ENCODE measurements at regions not wholly inside any gene's neighbourhood (a gene's known extent, or its start where the extent isn't known, plus 50 kb on each side); places are given as distances from the start of the nearest gene placed in this dataset.

- no peak overlapping the region for H3K27ac ChIP-seq (ENCODE audit: low read depth, low read length)
- no peak overlapping the region for H3K9ac ChIP-seq (ENCODE audit: low read depth in 1 of 3, low read length in 3 of 3)
- H3K4me3 ChIP-seq (ENCODE audit: low read length in 3 of 3), result no peak overlapping the region
- no peaks in the 10 kb centered on the region for H3K27me3 ChIP-seq (ENCODE audit: control insufficient read depth in 3 of 3, insufficient read depth in 3 of 3, low read length in 3 of 3)
- no peaks in the 10 kb centered on the region for H3K9me3 ChIP-seq (ENCODE audit: control insufficient read depth in 3 of 3, low read length in 3 of 3)
- H3K36me3 ChIP-seq (ENCODE audit: control insufficient read depth in 3 of 3, insufficient read depth in 3 of 3, low read length in 3 of 3), result no peaks in the 10 kb centered on the region
- H3K4me1 ChIP-seq (ENCODE audit: control insufficient read depth in 3 of 3, insufficient read depth in 3 of 3, low read length in 3 of 3), result peaks cover 3 to 18% (median 9%) of the 10 kb centered on the region in 3 donors
Observed at GRCh38 chr9:81395676-81396054, 293.7 kb downstream of the TLE1 start.

GRCh38 chr9:81394881-81395675, 294.3 kb downstream of the TLE1 start:
- Histone ChIP-seq H3K27me3 (ENCODE audit: control insufficient read depth in 3 of 3, insufficient read depth in 3 of 3, low read length in 3 of 3) (no peaks in the 10 kb centered on the region), H3K4me3 (ENCODE audit: low read length in 3 of 3) (no peak overlapping the region), H3K36me3 (ENCODE audit: control insufficient read depth in 3 of 3, insufficient read depth in 3 of 3, low read length in 3 of 3) (no peaks in the 10 kb centered on the region), H3K27ac (ENCODE audit: low read depth, low read length) (no peak overlapping the region), H3K4me1 (ENCODE audit: control insufficient read depth in 3 of 3, insufficient read depth in 3 of 3, low read length in 3 of 3) (peaks cover 3 to 18% (median 9%) of the 10 kb centered on the region in 3 donors), H3K9ac (ENCODE audit: low read depth in 1 of 3, low read length in 3 of 3) (no peak overlapping the region), H3K9me3 (ENCODE audit: control insufficient read depth in 3 of 3, low read length in 3 of 3) (no peaks in the 10 kb centered on the region)

- H3K4me1 ChIP-seq (ENCODE audit: control insufficient read depth in 3 of 3, insufficient read depth in 3 of 3, low read length in 3 of 3), result peaks cover 3 to 18% (median 10%) of the 10 kb centered on the region in 3 donors
- H3K4me3 ChIP-seq (ENCODE audit: low read length in 3 of 3), result peak overlapping the region in 1 of 3 donors; percentile 31
- no peaks in the 10 kb centered on the region for H3K27me3 ChIP-seq (ENCODE audit: control insufficient read depth in 3 of 3, insufficient read depth in 3 of 3, low read length in 3 of 3)
- no peaks in the 10 kb centered on the region for H3K36me3 ChIP-seq (ENCODE audit: control insufficient read depth in 3 of 3, insufficient read depth in 3 of 3, low read length in 3 of 3)
- no peak overlapping the region for H3K9ac ChIP-seq (ENCODE audit: low read depth in 1 of 3, low read length in 3 of 3)
- no peaks in the 10 kb centered on the region for H3K9me3 ChIP-seq (ENCODE audit: control insufficient read depth in 3 of 3, low read length in 3 of 3)
- no peak overlapping the region for H3K27ac ChIP-seq (ENCODE audit: low read depth, low read length)
Observed at GRCh38 chr9:81393985-81394811, 295.1 kb downstream of the TLE1 start.

- Histone ChIP-seq H3K27me3 (ENCODE audit: control insufficient read depth in 3 of 3, insufficient read depth in 3 of 3, low read length in 3 of 3) (no peaks in the 10 kb centered on the region), H3K9ac (ENCODE audit: low read depth in 1 of 3, low read length in 3 of 3) (no peak overlapping the region), H3K27ac (ENCODE audit: low read depth, low read length) (no peak overlapping the region), H3K36me3 (ENCODE audit: control insufficient read depth in 3 of 3, insufficient read depth in 3 of 3, low read length in 3 of 3) (no peaks in the 10 kb centered on the region), H3K4me1 (ENCODE audit: control insufficient read depth in 3 of 3, insufficient read depth in 3 of 3, low read length in 3 of 3) (peaks cover 0 to 6% (median 5%) of the 10 kb centered on the region in 3 donors), H3K9me3 (ENCODE audit: control insufficient read depth in 3 of 3, low read length in 3 of 3) (no peaks in the 10 kb centered on the region), H3K4me3 (ENCODE audit: low read length in 3 of 3) (no peak overlapping the region)
Observed at GRCh38 chr9:81391457-81391825, 297.9 kb downstream of the TLE1 start.

GRCh38 chr9:81390792-81391456, 298.4 kb downstream of the TLE1 start:
- H3K27me3 ChIP-seq (ENCODE audit: control insufficient read depth in 3 of 3, insufficient read depth in 3 of 3, low read length in 3 of 3), result no peaks in the 10 kb centered on the region
- peaks cover 0 to 5% (median 5%) of the 10 kb centered on the region in 3 donors for H3K4me1 ChIP-seq (ENCODE audit: control insufficient read depth in 3 of 3, insufficient read depth in 3 of 3, low read length in 3 of 3)
- H3K9ac ChIP-seq (ENCODE audit: low read depth in 1 of 3, low read length in 3 of 3), result no peak overlapping the region
- no peaks in the 10 kb centered on the region for H3K36me3 ChIP-seq (ENCODE audit: control insufficient read depth in 3 of 3, insufficient read depth in 3 of 3, low read length in 3 of 3)
- no peak overlapping the region for H3K27ac ChIP-seq (ENCODE audit: low read depth, low read length)
- no peaks in the 10 kb centered on the region for H3K9me3 ChIP-seq (ENCODE audit: control insufficient read depth in 3 of 3, low read length in 3 of 3)
- H3K4me3 ChIP-seq (ENCODE audit: low read length in 3 of 3), result no peak overlapping the region

- peaks cover 0 to 5% (median 5%) of the 10 kb centered on the region in 3 donors for H3K4me1 ChIP-seq (ENCODE audit: control insufficient read depth in 3 of 3, insufficient read depth in 3 of 3, low read length in 3 of 3)
- no peaks in the 10 kb centered on the region for H3K27me3 ChIP-seq (ENCODE audit: control insufficient read depth in 3 of 3, insufficient read depth in 3 of 3, low read length in 3 of 3)
- H3K4me3 ChIP-seq (ENCODE audit: low read length in 3 of 3), result no peak overlapping the region
- no peak overlapping the region for H3K27ac ChIP-seq (ENCODE audit: low read depth, low read length)
- H3K36me3 ChIP-seq (ENCODE audit: control insufficient read depth in 3 of 3, insufficient read depth in 3 of 3, low read length in 3 of 3), result no peaks in the 10 kb centered on the region
- H3K9me3 ChIP-seq (ENCODE audit: control insufficient read depth in 3 of 3, low read length in 3 of 3), result no peaks in the 10 kb centered on the region
- no peak overlapping the region for H3K9ac ChIP-seq (ENCODE audit: low read depth in 1 of 3, low read length in 3 of 3)
Observed at GRCh38 chr9:81389569-81389993, 299.8 kb downstream of the TLE1 start.

GRCh38 chr9:81388831-81389230, 300.5 kb downstream of the TLE1 start:
- H3K27me3 ChIP-seq (ENCODE audit: control insufficient read depth in 3 of 3, insufficient read depth in 3 of 3, low read length in 3 of 3), result no peaks in the 10 kb centered on the region
- H3K9ac ChIP-seq (ENCODE audit: low read depth in 1 of 3, low read length in 3 of 3), result no peak overlapping the region
- no peaks in the 10 kb centered on the region for H3K9me3 ChIP-seq (ENCODE audit: control insufficient read depth in 3 of 3, low read length in 3 of 3)
- no peaks in the 10 kb centered on the region for H3K36me3 ChIP-seq (ENCODE audit: control insufficient read depth in 3 of 3, insufficient read depth in 3 of 3, low read length in 3 of 3)
- H3K4me3 ChIP-seq (ENCODE audit: low read length in 3 of 3), result no peak overlapping the region
- peaks cover 0 to 2% (median under 1%) of the 10 kb centered on the region in 3 donors for H3K4me1 ChIP-seq (ENCODE audit: control insufficient read depth in 3 of 3, insufficient read depth in 3 of 3, low read length in 3 of 3)
- H3K27ac ChIP-seq (ENCODE audit: low read depth, low read length), result no peak overlapping the region

- Histone ChIP-seq H3K4me3 (ENCODE audit: low read length in 3 of 3) (no peak overlapping the region), H3K9ac (ENCODE audit: low read depth in 1 of 3, low read length in 3 of 3) (no peak overlapping the region), H3K4me1 (ENCODE audit: control insufficient read depth in 3 of 3, insufficient read depth in 3 of 3, low read length in 3 of 3) (peaks cover 0 to 2% (median 0%) of the 10 kb centered on the region in 3 donors), H3K9me3 (ENCODE audit: control insufficient read depth in 3 of 3, low read length in 3 of 3) (no peaks in the 10 kb centered on the region), H3K27me3 (ENCODE audit: control insufficient read depth in 3 of 3, insufficient read depth in 3 of 3, low read length in 3 of 3) (no peaks in the 10 kb centered on the region), H3K27ac (ENCODE audit: low read depth, low read length) (no peak overlapping the region), H3K36me3 (ENCODE audit: control insufficient read depth in 3 of 3, insufficient read depth in 3 of 3, low read length in 3 of 3) (no peaks in the 10 kb centered on the region)
Observed at GRCh38 chr9:81387360-81388106, 301.8 kb downstream of the TLE1 start.

GRCh38 chr9:81384911-81385310, 304.4 kb downstream of the TLE1 start:
- Histone ChIP-seq H3K9ac (ENCODE audit: low read depth in 1 of 3, low read length in 3 of 3) (no peak overlapping the region), H3K4me1 (ENCODE audit: control insufficient read depth in 3 of 3, insufficient read depth in 3 of 3, low read length in 3 of 3) (peaks cover 0 to 2% (median 0%) of the 10 kb centered on the region in 3 donors), H3K27me3 (ENCODE audit: control insufficient read depth in 3 of 3, insufficient read depth in 3 of 3, low read length in 3 of 3) (no peaks in the 10 kb centered on the region), H3K36me3 (ENCODE audit: control insufficient read depth in 3 of 3, insufficient read depth in 3 of 3, low read length in 3 of 3) (no peaks in the 10 kb centered on the region), H3K27ac (ENCODE audit: low read depth, low read length) (no peak overlapping the region), H3K9me3 (ENCODE audit: control insufficient read depth in 3 of 3, low read length in 3 of 3) (no peaks in the 10 kb centered on the region), H3K4me3 (ENCODE audit: low read length in 3 of 3) (no peak overlapping the region)
